Inflammatory macrophage treated with lipopolysaccharide for 1 hour (primary cell): ENCODE measurements at regions not wholly inside any gene's neighbourhood (a gene's known extent, or its start where the extent isn't known, plus 50 kb on each side); places are given as distances from the start of the nearest gene placed in this dataset.
"Not testable (repeated sequence)": the region's sequence is repeated elsewhere in the genome, so short reads cannot be mapped to it uniquely, and the experiment has no call there.

Experiments
- DNase-seq, 2 donors: peaks; one replicate each; pipeline ENCODE4 v3.0.0-alpha.2; 2020 to 2022

DNA sequence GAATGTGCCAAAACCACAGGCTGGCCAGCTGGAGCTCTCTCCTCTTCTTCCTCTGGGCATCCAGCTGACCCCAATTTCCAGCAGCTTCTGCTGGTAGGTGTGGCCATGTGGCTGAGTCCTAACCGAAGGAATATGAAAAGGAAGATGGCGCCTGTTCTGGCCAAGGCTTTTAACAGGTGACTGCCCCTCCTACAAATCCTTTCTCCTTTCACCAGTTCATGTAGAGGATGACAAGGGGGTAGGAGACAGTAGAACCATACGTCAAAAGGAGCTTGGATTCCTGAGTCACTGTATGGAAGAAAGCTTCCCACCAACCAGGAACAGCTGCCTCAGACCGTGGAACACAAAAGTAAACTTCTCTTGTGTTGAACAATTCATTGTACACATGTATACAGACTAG, 316.7 kb upstream of the IGF1R start:
- DNase-seq: no peak

DNA sequence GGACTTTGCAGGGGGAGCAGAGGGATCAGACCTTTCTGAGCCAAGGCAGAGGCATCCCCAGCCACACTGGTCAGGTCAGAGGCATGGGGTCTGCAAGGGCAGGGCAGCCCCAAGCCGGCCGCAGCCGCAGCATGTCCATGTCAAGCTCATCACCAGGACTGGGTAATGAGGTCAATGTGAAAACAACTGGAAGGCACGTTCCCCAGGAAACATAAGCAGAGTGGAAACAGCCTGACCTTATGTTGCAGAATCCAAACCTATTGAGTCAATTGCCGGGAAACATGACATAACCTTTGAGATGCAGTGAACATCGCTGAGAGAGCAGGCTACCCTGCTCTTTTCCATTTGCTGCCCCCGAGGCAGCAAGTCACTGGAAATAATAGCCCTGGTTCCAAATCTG, 315.1 kb upstream of the IGF1R start:
- DNase-seq: no peak

DNA sequence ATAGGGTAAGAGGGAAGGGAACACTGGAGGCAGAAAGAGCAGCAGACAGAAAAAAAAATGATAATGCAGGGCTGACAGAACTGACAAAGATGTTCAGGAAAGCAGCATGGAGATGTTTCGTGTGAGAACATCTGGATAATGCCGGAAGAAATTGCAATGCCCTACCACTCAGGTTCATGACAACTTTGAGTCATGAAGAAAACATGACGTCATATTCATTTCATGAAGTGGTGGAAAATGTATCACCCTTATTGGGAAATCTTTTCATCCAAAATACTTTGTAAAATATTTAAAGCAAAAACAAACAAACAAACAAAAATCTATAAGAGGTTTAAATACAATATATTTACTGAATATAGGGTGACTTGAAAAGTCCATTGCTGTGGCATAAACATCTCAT, 305.4 kb upstream of the IGF1R start:
- no peak for DNase-seq

DNA sequence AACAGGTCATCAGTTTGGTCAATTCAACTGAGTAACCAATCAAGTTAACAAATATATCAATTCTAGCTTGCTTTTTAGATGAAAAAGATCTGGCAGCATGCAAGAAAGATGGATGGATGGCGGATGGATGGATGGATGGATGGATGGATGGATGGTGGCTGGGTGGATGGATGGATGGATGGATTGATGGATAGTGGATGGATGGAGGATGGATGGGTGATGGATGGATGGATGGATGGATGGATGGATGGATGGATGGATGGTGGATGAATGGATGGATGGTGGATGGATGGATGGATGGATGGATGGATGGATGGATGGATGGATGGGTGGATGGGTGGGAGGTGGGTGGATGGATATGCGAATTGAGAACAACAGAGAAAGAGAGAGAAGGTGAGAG, 303.7 kb upstream of the IGF1R start:
- no peak for DNase-seq

DNA sequence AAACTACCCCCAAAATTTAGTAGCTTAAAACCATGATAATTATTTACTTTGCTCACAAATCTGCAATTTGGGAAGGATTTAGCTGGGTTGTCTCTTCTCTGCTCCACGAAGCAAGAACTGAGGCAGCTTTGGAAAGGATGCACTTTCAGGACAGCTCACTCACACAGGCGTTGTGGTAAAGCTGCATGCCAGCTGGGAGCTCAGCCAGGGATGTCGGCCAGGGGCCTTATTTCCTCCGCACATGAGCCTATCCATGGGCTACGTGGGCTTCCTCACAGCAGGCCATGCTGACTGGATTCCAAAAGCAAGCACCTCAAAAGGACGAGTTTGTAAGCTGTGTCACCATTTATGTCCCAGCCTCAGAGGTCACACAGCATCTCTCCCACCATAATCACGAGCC, 301.3 kb upstream of the IGF1R start:
- no peak for DNase-seq

DNA sequence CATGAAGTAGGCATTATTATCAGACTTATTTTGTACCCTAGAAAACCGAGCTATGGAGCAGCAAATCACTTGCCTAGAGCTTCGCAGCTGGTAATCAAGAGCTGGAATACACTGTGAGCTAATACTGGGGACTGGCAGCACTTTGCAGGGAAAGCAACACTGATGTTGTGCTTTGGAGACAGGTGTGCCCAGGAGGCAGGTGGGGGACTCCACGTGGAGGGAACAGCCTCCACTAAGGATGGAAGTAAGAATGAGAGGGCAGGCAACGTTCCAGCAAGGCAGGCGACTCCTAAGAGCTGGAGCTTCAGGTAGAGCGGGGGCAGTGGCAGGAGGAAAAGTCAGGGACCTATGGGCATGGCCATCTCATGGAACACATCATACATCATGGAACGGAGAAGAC, 300.5 kb upstream of the IGF1R start:
- no peak for DNase-seq

DNA sequence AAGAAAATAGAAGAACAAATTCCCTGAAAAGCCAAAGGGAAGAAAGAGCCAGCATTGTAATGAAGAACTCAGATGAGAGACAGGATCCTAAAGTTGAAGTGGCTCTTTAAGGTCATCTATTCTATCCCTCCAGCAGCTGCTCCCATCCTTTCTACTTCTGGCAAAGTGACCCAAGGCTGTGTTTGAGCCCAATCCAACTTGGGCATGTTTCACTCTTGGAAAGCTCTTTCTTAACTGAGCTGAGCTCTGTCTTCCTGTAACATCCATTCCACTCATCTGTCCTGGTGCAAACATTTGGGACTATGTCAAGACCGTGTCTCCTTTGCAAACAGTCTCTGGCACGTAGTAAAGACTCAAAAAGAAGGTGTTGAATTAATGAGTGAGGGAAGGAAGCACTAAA, 298.1 kb upstream of the IGF1R start:
- DNase-seq: no peak

DNA sequence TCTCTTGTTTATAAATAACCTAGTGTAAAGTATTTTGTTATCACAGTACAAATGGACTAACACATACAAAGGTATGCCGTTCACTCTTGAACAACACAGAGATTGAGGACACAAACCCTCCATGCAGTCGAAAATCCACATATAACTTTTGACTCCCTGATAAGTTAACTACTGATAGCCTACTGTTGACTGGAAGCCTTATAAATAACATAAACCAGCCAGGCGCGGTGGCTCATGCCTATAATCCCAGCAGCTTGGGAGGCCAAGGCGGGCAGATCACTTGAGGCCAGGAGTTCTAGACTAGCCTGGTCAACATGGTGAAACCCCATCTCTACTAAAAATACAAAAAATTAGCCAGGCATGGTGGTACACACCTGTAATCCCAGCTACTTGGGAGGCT, 290.1 kb upstream of the IGF1R start:
- not testable (repeated sequence) for DNase-seq

DNA sequence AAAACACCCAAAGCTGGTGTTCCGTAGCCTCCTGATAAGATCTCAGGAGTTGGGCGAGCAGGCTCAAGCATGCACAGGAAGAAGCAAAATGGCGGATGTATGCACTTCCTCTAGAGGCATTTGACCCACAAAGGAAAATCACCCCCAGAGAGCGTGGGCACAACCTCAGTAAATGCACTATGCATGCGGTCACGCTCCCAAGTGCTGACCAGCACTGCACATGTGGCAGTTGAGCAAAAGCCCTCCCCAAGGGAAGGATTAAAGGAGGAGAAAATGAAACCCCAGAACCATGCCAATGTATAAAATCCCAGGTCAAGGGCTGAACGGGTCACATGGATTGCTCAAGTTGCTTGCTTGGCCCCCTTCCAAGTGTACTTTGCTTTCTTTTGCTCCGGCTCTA, 289.4 kb upstream of the IGF1R start:
- no peak for DNase-seq

DNA sequence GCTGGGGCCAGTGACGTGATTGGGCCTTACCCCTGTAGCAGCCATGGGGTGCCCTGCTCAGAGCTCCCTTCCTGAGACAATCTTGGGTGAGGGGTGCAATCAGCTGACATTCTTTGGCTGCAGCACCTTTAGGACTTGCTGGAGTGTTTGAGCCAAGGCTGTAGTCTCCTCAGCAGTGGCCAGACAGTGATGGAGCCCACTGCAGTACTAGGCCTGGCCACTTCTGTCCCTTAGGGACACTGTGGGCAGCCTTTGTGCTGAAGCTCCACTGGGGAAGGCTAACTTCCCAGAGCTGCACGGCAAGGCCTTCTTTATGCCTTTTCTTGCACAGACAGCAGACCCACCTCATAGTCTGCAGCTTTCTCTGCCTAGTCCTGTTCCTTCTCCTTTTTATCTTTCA, 284.9 kb upstream of the IGF1R start:
- DNase-seq: no peak

DNA sequence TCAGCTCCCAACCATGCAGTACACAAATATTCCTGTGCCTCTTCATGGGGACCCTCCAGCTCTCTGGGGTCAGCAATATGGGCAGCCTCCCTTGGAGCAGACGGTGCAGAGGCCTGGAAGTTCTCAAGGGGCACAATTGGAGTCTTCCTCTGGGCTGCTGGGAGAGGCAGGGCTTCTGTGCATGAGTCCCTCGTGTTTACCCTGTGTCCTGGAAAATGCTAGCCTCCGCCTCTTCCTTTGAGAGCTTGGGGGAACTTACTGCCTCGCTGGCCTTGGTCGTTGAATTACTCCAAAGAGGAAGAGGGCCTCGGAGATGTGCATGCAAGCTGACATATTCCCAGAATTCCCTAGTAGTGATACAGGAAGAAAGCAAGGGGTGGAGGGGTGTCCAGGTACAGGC, 284.4 kb upstream of the IGF1R start:
- no peak for DNase-seq

DNA sequence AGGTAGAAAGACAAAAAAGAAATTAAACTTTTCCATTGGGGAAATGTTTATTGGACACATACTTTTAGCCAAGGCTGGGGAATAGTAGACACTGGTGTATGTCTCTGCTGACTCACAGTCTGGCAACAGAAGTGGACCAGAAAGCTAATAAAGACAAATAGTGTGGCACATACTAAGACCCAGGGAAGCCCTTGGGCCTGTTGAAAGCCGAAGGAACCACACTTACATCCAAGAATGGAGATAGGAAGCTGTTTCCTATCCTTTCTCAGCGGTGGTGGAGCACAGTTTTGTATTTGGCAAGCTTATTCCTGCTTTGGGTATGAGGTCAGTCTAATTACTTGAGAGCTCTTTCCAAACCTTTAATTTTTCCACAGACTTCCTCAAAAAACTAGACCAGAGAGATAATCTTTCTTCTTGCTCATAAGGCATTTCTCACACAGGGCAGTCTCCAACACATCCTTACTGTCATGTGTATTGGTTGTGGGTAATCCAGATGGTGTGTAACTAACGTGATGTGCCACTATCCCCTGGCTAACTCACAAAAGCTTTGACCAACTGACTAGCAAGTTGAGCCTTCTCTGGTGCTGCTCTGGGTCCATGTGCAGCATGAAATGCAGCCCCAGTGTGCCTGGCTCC, 279.1 kb upstream of the IGF1R start:
- DNase-seq: no peak

DNA sequence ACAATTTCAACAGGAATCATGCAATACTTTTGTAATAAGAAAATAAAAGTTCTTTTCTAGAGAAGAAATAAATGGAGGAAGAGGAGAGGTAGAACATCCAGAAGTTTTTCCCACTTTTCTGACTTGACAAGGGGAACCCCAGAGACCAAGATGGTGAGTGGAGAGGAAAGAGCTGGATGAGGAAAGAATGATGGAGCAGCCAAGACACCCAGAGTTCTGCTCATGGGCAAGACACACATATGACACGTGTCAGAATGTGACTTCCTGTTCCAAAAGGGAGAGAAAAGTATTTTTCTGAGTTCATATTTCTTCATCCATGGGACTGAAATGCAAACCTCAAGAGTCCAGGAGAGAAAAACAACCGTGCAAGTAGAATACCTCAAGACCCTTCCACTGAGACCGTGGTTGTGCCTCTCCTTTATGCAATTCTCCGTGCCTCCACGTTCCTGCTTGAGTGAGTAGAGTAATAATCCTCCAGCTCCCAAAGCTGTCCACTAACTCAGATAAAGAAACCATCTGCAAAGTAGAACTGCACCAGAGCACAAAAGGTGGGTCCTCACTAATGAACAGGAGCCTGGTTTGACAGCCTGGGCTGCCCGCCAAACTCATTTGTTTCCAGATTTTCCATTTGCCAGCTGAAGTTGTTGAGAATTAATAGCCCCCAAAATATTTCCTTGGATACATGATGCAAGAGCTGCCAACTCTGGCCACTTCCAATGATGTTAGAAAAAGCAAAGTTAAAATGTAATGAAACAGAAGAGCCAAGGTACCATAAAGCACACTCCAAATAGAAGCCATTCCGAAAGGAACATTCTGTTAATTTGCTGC, 272.6 kb upstream of the IGF1R start:
- DNase-seq: no peak

DNA sequence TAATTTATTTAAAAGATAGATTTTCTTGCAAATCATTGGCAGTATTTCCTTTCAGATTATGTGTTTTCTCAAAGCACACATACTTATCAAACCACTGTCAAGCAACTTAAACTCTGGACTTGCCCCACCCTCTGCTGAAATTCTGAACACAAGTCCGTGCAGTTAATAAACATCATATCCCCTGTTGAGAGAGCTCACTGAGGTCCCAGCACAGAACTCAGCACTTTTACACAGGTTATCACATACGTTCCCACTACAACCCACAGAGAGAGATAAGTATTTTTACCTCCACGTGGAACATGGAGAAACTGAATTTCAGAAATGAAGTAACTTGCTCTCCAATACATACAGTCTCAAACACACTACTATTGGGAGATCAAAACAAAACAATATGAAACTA, 267.6 kb upstream of the IGF1R start:
- DNase-seq: no peak

DNA sequence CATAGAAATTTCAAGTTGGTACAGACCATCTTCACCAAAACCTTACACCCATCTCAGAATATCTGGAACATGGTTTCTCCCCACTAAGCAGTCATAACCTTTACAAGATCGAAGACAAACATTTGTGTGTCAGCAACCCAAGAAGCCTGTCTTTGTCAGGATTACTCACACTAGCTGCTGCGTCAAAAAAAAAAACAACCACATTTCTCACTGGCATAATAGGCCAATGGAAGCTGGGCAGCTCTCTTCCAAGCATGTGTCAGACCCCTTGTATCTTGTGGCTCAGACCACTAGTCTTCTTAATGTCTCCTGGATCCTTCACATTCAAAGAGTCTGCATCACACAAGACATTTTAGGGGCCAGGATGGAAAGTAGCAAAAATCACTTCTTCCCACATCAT, 266.9 kb upstream of the IGF1R start:
- DNase-seq: no peak

DNA sequence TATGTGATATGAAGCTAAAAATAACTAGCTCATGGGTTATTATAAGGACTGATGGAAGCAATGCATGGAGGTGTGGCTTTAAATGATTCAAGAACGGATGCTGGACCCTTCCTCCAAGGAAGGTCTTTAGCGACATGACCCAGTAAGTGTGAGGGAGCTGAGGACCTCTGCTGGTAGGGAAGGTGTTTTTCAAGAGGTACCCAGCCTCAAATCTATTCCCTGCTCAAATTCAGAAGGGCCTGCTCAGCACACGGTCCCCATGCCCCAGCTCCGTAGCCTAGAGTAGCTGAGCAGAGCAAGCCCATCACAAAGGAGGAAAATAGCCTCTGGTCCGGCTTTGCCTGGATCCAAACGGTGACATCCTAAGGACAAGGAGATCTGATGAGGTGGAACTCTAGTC, 266.2 kb upstream of the IGF1R start:
- DNase-seq: no peak

DNA sequence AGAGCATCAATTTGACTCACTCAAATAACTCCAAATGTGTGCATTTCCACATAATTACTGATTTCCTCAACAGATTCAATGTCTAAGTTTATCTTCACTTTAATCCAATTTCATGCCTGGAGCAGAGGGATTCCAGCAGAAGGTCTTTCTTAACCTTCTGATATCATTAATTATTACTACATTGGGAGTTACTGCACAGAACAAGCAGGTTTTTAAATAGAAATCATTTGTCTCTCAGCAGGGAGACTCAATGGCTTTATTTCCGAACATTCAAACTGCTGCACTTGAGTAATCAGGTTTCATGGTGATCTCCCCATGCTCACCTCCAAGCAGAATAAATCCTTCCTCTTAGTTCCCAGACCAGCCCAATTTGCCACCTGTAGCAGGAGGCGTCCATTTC, 264.8 kb upstream of the IGF1R start:
- no peak for DNase-seq

DNA sequence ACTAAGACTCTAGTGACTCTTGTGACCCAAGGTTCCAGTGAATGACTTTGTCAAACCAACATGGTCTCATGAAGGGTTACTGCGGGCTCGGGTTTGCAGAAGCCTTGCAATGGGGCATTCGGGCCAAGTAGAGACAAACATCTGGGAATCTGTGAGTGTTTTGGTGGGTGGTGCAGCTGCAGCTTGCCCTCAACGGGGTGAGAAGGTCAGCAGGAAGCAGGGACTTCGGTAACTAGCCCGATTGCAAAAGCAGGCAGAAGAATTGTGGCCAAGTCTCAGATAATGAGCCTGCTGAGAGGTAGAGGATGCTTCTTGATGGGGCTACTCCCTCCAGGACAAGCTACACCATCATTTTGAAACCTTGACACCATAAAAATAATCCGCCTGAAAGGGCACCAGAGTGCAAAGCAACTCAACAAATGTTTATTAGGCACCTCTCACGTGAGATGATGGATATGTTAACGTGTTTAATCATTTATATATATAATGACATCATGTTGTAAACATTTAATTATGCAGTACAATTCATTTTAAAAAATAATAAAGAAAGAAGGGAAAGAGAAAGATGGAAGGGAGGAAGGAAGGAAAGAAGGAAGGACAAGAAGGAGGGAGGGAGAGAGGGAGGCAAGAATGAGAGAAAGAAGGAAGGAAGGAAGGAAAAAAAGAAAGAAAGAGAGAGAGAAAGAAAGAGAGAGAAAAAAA, 263.9 kb upstream of the IGF1R start:
- DNase-seq: no peak

DNA sequence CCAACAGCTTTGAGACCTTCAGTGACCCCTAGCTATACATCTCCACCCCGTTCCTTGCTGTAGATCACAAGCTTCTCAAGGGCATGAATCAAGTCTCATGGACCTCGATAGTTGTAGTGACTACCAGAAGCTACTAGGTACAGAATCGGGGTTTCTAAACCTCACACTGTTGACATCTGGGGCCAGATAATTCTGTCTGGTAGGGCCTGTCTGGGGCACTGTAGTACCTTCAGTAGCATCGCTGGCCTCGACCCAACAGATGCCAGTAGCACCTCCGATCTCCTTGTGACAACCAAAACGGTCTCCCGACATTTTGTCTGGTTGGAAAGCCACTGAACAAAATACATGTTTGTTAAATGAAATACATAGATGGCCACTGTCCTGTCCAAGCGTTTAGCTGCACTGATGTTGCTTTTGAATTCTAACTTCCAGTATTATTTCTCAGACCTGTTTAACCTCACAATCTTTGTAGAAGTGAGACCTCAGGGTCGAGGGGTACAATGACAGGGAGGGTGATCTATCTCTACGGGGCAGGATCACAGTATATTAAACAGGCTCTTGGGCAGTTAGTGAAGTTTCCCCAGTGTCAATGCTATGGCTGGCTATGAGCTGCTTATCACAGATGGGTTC, 262.5 kb upstream of the IGF1R start:
- DNase-seq: no peak

DNA sequence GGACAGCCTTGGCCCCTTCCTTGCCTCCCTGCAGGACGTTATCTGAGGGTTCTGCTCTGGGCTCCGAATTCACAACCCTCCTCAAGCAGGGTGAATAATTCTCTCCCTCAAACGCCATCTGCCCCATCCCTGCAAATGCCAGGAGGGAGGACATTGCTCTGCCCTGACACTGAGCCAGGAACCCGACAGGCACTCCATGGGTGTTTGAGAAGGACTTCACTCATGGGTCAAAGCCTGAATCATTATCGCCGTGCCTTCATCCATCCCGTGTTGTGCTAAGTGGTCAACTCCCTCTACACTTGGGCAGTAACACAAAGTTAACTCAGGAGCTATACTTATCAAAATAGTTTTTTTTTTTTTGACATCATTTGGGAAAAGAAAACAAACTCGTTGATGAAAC, 261.8 kb upstream of the IGF1R start:
- no peak for DNase-seq

DNA sequence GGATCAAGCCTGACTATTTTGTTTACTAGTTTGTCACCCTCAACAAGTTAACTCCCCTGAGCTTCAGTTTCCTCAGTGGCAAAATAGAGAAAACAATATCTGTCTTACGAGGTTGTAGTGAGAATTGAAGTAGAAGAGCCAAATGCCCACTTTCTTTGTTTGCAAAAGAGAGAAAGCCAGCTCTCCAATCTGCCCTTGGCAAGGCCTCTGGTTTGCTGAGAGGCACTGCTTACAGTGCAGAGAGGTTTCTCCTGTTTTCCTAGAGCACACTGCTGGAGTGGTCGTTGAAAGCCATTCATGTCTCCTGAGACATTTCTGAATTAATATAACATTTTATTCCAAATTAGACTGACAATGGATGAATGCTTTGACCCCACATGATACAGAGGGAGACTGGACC, 260.5 kb upstream of the IGF1R start:
- DNase-seq: no peak

DNA sequence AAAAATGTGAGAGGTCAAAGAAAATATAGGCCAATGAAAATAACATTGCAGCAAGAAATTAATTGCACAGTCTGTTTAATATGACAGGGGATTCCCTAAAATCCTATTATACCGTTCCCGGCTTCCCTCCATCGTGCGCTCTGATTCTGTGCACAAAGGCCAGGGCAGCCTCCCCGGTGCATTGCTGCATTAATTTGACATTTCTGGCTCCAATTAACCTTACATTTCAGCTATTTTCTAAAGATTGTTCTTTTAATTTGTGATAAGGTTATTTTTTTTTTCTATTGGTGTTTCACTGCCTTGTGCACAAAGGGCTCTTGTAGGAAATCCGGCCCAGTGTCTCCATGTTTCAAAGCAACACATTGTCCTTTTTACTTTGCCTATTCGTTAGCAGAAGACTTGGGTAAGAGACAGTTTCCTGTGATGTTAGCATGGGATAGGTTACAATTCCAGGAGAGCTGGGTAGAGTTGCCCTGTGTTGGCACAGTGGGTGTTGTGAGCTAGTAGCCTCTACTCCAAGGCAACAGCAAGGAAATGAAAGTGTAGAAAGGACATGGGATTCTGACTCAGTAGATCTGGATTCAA, 257.3 kb upstream of the IGF1R start:
- no peak for DNase-seq

DNA sequence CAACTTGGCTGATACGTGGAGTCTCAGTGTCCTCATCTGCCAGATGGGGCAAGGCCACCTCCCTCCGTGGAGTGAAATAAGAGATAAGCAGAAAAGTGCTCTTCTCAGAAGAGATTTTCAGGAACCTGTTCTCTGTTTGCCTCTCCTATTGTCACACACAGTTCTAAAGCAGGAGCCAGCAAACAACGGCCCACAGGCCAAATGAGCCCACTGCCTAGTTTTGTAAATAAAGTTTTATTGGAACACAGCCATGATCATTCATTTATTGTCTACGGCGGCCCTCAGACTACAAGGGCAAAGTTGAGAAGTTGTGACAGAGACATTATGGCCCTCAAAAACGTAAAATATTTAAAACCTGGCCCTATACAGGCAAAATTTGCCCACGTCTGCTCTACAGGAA, 256.8 kb upstream of the IGF1R start:
- no peak for DNase-seq
